ENCODE measurements at regions not wholly inside any gene's neighbourhood (a gene's known extent, or its start where the extent isn't known, plus 50 kb on each side); places are given as distances from the start of the nearest gene placed in this dataset.

DNA sequence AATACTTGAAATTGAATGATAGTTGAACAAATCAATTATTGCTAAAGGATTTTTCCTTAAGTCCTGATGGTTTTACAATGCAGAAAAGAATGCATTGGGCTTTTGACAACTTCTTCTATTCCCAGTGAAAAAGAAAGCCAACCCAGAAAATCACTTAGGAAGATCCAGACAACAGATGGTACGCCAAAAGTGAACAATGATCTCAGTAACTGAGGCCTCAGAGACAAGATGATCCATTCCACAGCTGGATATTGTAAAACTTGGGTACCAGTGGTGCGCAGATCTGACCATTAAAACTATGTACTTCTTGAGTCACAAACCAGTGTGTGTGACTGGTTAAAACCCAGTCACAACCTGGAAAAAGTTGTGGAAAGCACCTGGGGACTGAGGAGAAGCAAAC is 173.5 kb downstream of the ETAA1 start:
- H4K20me1 ChIP-seq (ENCODE audit: insufficient read depth, low read length, poor library complexity, severe bottlenecking): no peaks in the 10 kb centered on the region
- no peaks in the 10 kb centered on the region for H3K4me1 ChIP-seq (ENCODE audit: insufficient read depth, low read length, poor library complexity, severe bottlenecking)
- H3K4me2 ChIP-seq (ENCODE audit: low read depth, low read length, poor library complexity, severe bottlenecking): no peak overlapping the region
- no peaks in the 10 kb centered on the region for H3K27me3 ChIP-seq (ENCODE audit: insufficient read depth, low read length, poor library complexity, severe bottlenecking)
- H3K9ac ChIP-seq (ENCODE audit: low read depth, low read length, poor library complexity, severe bottlenecking): no peak overlapping the region
- H3K4me3 ChIP-seq (ENCODE audit: low read length, poor library complexity, severe bottlenecking): no peak overlapping the region
- TF ChIP-seq EZH2phosphoT487 (IDR thresholded peaks at IDR 0.05; ENCODE audit: borderline replicate concordance): no peak
- TF ChIP-seq, protein P1, sequence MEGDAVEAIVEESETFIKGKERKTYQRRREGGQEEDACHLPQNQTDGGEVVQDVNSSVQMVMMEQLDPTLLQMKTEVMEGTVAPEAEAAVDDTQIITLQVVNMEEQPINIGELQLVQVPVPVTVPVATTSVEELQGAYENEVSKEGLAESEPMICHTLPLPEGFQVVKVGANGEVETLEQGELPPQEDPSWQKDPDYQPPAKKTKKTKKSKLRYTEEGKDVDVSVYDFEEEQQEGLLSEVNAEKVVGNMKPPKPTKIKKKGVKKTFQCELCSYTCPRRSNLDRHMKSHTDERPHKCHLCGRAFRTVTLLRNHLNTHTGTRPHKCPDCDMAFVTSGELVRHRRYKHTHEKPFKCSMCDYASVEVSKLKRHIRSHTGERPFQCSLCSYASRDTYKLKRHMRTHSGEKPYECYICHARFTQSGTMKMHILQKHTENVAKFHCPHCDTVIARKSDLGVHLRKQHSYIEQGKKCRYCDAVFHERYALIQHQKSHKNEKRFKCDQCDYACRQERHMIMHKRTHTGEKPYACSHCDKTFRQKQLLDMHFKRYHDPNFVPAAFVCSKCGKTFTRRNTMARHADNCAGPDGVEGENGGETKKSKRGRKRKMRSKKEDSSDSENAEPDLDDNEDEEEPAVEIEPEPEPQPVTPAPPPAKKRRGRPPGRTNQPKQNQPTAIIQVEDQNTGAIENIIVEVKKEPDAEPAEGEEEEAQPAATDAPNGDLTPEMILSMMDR (conservative IDR thresholded peaks at IDR 0.05; ENCODE audit: low read length): no peak
- H2AFZ ChIP-seq (ENCODE audit: low read length): no peak overlapping the region
- 0 out of 2 replicates have a peak, but pooled peaks cover 4% of the 10 kb centered on the region for H3K9me3 ChIP-seq (ENCODE audit: insufficient read depth, low read depth, low read length)
- no peaks in the 10 kb centered on the region for H3F3A ChIP-seq (ENCODE audit: low read depth)
- no peaks in the 10 kb centered on the region for H3K36me3 ChIP-seq (ENCODE audit: insufficient read depth, low read length)
- no peaks in the 10 kb centered on the region for H3K79me2 ChIP-seq (ENCODE audit: insufficient read depth, low read length)
- H3K9me2 ChIP-seq (replicated peaks; ENCODE audit: low read depth, low read length): peaks cover 5% of the 10 kb centered on the region; the same call in 1 of the 2 replicates

DNA sequence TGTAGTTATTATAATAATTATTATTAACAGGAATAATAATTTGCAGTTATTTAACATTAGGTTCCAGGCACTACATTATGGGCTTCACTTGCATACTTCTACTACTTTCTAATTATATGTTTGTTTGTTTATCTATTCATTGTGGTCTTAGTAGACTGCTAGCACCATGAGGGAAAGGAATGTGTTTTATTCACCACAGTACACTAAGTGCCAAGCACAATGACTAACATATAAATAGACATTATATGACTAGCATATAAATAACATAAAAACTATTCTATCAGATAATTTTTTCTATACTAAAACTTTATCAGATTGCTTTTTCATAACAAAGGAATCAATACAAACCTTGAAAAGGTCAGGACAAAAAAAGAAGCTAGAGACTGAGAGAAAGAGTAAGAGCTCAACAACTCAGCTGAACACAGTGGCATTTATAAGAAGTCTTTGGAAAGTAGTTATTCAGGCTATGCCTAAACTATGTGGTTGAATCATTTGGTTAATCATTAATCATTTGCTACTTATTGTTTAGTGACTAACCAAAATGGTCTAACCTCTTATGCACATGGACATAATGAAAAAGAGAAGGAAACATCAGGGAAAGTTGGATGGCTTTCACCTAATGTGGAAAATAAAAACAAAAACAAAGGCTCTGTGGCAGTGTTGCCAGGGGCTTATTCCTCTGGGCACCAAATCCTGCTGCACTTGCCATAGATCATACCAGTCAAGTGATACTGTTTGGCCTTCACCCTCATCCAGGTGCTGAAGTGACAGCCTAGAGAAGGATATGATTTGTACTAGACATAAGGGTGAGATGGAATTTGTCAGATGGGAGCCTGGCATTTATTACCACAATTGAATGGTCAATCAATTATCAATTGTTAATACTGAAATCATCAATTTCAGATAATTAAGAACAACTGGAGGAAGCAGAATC is 174.9 kb downstream of the ETAA1 start:
- TF ChIP-seq EZH2phosphoT487 (IDR thresholded peaks at IDR 0.05; ENCODE audit: borderline replicate concordance): no peak
- TF ChIP-seq, protein P1 (conservative IDR thresholded peaks at IDR 0.05; ENCODE audit: low read length): no peak
- H4K20me1 ChIP-seq (ENCODE audit: insufficient read depth, low read length, poor library complexity, severe bottlenecking): no peaks in the 10 kb centered on the region
- H3K9me3 ChIP-seq (ENCODE audit: insufficient read depth, low read depth, low read length): 0 out of 2 replicates have a peak, but pooled peaks cover 4% of the 10 kb centered on the region
- no peak overlapping the region for H3K9ac ChIP-seq (ENCODE audit: low read depth, low read length, poor library complexity, severe bottlenecking)
- H3K4me2 ChIP-seq (ENCODE audit: low read depth, low read length, poor library complexity, severe bottlenecking): no peak overlapping the region
- H3K79me2 ChIP-seq (ENCODE audit: insufficient read depth, low read length): no peaks in the 10 kb centered on the region
- peaks cover 5% of the 10 kb centered on the region; the same call in 1 of the 2 replicates for H3K9me2 ChIP-seq (replicated peaks; ENCODE audit: low read depth, low read length)
- H3K36me3 ChIP-seq (ENCODE audit: insufficient read depth, low read length): no peaks in the 10 kb centered on the region
- no peak overlapping the region for H2AFZ ChIP-seq (ENCODE audit: low read length)
- H3K4me3 ChIP-seq (ENCODE audit: low read length, poor library complexity, severe bottlenecking): no peak overlapping the region
- no peaks in the 10 kb centered on the region for H3K27me3 ChIP-seq (ENCODE audit: insufficient read depth, low read length, poor library complexity, severe bottlenecking)
- no peaks in the 10 kb centered on the region for H3F3A ChIP-seq (ENCODE audit: low read depth)
- H3K4me1 ChIP-seq (ENCODE audit: insufficient read depth, low read length, poor library complexity, severe bottlenecking): no peaks in the 10 kb centered on the region

DNA sequence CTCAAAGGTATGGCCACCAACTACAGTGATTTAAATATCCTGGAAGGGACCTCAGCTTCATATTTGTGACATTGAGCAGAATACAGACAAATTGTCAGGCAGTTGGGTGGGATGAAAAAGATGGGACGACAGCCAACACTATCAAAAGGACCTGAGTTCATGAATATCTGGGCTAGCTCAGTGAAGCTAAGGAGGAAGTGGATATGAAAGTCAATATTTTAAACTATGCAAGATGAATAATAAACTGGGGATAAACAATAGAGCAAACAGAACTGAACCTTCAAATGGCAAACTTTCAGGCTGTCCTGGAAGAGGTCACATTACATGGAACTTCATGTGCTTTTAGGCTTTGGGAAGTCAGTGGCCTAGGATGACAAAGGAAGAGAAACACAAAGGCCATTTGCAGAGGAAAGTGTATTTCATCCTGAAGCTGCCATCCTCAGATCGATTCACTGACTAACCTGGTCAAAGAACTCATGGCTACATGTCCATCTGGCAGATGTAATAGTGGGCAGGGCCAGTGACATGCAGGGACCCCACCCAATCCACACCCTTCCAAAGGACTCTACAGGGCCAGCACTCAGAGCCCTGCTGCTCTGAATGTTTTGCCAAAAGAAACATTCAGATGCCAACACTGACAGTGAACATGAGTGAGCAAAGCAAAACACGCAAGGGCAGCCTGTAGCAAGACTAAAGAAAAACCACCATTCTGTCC is 175.7 kb downstream of the ETAA1 start:
- Histone ChIP-seq H3F3A (ENCODE audit: low read depth) (no peaks in the 10 kb centered on the region), H3K4me3 (ENCODE audit: low read length, poor library complexity, severe bottlenecking) (no peak overlapping the region), H3K9me3 (ENCODE audit: insufficient read depth, low read depth, low read length) (0 out of 2 replicates have a peak, but pooled peaks cover 4% of the 10 kb centered on the region), H3K9ac (ENCODE audit: low read depth, low read length, poor library complexity, severe bottlenecking) (no peak overlapping the region), H3K4me1 (ENCODE audit: insufficient read depth, low read length, poor library complexity, severe bottlenecking) (no peaks in the 10 kb centered on the region), H4K20me1 (ENCODE audit: insufficient read depth, low read length, poor library complexity, severe bottlenecking) (no peaks in the 10 kb centered on the region), H2AFZ (ENCODE audit: low read length) (no peak overlapping the region), H3K27me3 (ENCODE audit: insufficient read depth, low read length, poor library complexity, severe bottlenecking) (no peaks in the 10 kb centered on the region), H3K79me2 (ENCODE audit: insufficient read depth, low read length) (no peaks in the 10 kb centered on the region), H3K9me2 (replicated peaks; ENCODE audit: low read depth, low read length) (peaks cover 5% of the 10 kb centered on the region; the same call in 1 of the 2 replicates), H3K4me2 (ENCODE audit: low read depth, low read length, poor library complexity, severe bottlenecking) (no peak overlapping the region), H3K36me3 (ENCODE audit: insufficient read depth, low read length) (no peaks in the 10 kb centered on the region)
- TF ChIP-seq EZH2phosphoT487 (IDR thresholded peaks at IDR 0.05; ENCODE audit: borderline replicate concordance): no peak
- TF ChIP-seq, protein P1 (conservative IDR thresholded peaks at IDR 0.05; ENCODE audit: low read length): no peak
